IPS-18c (cell line): ENCODE measurements at regions not wholly inside any gene's neighbourhood (a gene's known extent, or its start where the extent isn't known, plus 50 kb on each side); places are given as distances from the start of the nearest gene placed in this dataset.

ENCODE experiments used
- H3K4me3 ChIP-seq: 2 replicates; pipeline ENCODE4 v1.7.0; 2013; ENCODE audit warnings: low read depth, mild to moderate bottlenecking, low read length, moderate library complexity; ENCODE audit not compliant: insufficient read depth
- H3K9me3 ChIP-seq: one replicate; pipeline ENCODE4 v1.6.1; 2013; ENCODE audit warnings: mild to moderate bottlenecking, low read length, moderate library complexity; ENCODE audit not compliant: control insufficient read depth, insufficient read depth

GRCh38 chr22:49091451-49091850 is 736.2 kb downstream of the BRD1 start:
- no peaks in the 10 kb centered on the region for H3K9me3 ChIP-seq
- no peak overlapping the region for H3K4me3 ChIP-seq

GRCh38 chr22:49090853-49091135 is 736.9 kb downstream of the BRD1 start:
- Histone ChIP-seq H3K9me3 (no peaks in the 10 kb centered on the region), H3K4me3 (no peak overlapping the region)

DNA sequence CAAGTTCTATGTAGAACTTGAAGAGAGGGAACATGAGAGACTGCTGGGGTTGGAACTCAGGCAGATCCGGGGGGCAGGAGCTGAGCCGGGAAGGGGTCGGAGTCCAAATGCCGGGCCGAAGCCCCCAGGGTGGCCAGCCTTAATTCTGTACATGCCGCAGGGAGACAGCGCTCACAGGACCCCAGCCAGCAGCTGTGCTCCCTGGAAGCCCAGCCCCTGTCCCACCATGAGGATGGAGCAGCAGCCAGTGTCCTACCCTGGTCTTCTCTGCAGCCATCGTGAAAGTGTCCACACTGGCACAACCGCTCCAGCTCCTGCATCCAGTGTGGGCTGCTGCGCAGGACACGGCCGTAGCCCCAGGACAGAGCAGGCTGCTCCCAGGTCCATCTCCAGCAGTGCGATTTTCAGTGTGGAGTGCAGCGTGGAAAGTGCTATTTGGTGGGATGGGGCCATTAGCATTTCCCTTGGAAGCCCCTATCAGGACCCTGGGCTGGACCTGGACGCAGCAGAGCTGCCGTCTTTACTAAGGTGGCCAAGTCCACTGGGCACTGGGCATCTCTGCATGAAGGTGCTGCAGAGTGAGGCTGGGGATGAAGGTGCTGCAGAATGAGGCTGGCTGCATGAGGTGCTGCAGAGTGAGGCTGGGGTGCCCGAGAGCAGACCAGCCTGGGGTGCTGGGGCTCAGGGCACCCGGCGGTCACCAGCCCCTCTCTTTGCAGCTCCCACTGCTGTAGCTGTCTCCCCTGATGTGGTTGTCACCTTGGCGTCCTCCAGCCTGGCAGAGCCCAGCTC is 737.4 kb downstream of the BRD1 start:
- no peaks in the 10 kb centered on the region for H3K9me3 ChIP-seq
- no peak overlapping the region for H3K4me3 ChIP-seq

- no peak overlapping the region for H3K4me3 ChIP-seq
- no peaks in the 10 kb centered on the region for H3K9me3 ChIP-seq
Measured at GRCh38 chr22:49088801-49089791, 738.6 kb downstream of the BRD1 start.

- Histone ChIP-seq H3K9me3 (no peaks in the 10 kb centered on the region), H3K4me3 (no peak overlapping the region)
Measured at GRCh38 chr22:49087716-49088601, 739.7 kb downstream of the BRD1 start.

- Histone ChIP-seq H3K4me3 (no peak overlapping the region), H3K9me3 (no peaks in the 10 kb centered on the region)
Measured at GRCh38 chr22:49087198-49087597, 740.5 kb downstream of the BRD1 start.

- no peaks in the 10 kb centered on the region for H3K9me3 ChIP-seq
- H3K4me3 ChIP-seq: no peak overlapping the region
Measured at GRCh38 chr22:49086606-49087157, 741.0 kb downstream of the BRD1 start.

- H3K9me3 ChIP-seq: no peaks in the 10 kb centered on the region
- no peak overlapping the region for H3K4me3 ChIP-seq
Measured at GRCh38 chr22:49086181-49086580, 741.5 kb downstream of the BRD1 start.

DNA sequence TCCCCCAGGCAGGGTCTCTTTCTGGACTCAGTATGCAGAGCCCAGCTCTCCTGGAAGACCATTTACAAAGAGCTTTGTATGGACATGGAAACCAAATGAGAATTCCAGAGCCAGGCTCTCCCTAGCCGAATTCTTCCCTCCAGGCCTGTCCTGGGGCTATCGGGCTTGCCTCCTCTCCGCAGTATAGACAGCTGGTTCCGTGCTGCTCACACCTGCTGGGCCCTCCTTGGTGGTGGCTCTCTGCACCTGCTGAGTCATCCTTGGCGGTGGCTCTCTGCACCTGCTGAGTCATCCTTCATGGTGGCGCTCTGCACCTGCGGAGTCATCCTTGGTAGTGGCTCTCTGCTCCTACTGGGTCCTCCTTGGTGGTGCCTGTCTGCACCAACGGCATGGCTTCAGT is 743.5 kb downstream of the BRD1 start:
- Histone ChIP-seq H3K4me3 (no peak overlapping the region), H3K9me3 (no peaks in the 10 kb centered on the region)

- H3K4me3 ChIP-seq: no peak overlapping the region
- H3K9me3 ChIP-seq: no peaks in the 10 kb centered on the region
Measured at GRCh38 chr22:49083607-49084006, 744.1 kb downstream of the BRD1 start.

DNA sequence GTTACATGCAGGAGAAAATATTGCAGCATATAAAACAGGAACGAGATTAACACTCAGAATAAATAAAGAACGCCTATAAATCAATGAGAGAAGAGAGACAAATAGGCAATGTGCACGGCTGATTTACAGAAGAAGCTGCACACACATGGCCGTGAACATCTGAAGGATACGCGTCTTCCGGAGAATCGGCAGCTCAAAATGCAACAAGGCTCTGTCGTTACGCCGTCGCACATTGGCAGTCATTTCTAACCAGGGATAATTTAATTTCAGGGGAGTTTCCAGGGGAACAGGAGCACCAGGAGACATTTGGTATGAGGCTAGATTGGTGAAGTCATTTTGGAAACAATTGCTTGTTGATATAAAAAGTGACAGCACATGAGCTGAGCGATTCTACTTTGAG is 745.2 kb downstream of the BRD1 start:
- no peak overlapping the region for H3K4me3 ChIP-seq
- no peaks in the 10 kb centered on the region for H3K9me3 ChIP-seq

GRCh38 chr22:49081926-49082325 is 745.7 kb downstream of the BRD1 start:
- Histone ChIP-seq H3K9me3 (no peaks in the 10 kb centered on the region), H3K4me3 (no peak overlapping the region)

DNA sequence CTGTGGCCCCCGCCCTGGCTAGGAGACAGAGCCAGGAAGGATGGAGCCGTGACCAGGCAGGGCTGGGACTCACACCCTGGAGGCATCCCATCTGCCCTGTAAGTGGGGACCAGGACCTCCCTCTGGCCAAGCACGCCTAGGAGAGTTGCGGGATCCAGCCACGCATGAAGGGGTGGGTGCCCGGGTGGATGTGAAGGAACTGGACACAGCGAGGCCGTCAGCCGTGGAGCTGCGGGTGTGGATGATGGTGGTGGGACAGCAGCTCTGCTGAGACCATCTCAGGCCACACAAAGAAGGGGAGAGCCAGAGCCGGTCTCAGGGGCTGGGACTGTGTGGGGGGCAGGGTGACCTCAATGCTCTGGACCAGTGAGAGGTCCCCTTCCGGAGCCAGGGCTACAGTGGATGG is 746.4 kb downstream of the BRD1 start:
- no peaks in the 10 kb centered on the region for H3K9me3 ChIP-seq

GRCh38 chr22:49080631-49081030 is 747.0 kb downstream of the BRD1 start:
- H3K9me3 ChIP-seq: no peaks in the 10 kb centered on the region
- no peak overlapping the region for H3K4me3 ChIP-seq

More for the DNA sequence above, 746.4 kb downstream of the BRD1 start:
- H3K4me3 ChIP-seq: no peak overlapping the region

DNA sequence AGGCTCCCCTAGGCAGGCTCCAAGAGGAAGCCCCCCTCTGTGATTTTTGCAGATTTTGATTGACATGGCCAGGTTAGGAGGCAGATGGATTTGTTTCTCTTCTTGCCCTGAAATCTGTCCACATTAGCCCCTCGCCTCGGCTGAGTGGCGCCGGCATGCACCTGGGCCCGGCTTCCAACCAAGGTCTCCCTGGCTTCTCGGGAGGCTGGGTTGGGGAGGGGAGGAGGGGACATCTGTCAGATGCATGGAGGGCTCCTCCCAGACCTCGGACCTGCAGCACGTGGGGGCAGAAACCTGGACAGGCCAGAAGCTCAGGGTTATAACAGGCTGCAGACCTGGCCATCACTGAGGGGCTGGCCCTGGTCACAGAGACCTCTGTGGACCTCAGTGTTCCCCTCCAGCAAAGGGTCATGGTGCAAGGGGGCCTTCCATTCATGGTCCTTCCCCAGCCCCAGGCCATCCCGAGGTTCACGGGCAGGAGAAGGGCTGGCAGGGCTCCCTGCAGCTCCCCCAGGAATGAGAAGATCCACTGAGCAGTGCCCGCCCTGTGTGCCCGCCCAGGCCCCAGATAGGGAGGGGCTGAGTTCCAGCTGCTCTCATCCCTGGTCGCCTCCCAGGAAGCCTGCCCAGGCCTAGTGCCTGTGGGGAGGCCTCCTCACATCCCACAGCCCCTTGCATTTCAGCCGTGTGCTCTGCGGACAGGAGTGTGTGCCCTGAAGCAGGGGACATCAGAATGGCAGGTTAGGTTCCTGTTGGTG is 747.8 kb downstream of the BRD1 start:
- Histone ChIP-seq H3K9me3 (no peaks in the 10 kb centered on the region), H3K4me3 (no peak overlapping the region)

DNA sequence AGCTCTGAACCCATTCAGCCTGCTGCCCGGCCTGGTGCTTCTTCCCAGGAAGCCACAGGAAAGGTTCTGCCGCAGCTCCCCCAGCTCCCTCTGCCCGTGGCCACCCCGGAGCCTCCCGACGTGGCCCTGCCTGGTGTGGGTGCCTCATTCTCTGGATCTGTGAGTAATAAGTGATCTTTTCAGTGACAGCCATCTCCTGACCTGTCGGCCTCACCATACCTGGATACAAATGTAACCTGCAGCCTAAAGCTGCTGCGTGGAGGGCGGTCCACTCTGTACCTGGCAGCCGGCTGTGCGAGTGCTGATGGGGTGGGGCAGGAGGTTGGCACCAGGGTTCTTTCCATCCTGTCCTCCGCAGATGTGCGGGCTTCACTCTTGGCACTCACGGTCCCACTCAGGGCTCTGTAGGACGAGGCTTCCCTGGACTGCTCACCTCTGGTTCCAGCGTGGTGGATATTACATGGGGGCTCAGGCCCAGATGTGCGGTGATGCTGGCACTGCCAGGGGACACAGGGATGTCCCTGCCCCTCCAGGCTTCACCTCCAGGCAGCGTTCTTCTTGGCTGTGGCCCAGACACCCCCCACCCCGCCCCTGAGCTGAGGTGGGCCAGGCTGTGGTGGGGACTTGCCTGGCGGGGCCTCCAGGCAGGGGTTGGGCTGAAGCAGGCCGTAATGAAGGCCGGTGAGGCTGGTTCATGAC is 748.5 kb downstream of the BRD1 start:
- H3K4me3 ChIP-seq: no peak overlapping the region
- H3K9me3 ChIP-seq: no peaks in the 10 kb centered on the region
